Spleen (tissue), 11 donors: ENCODE measurements at regions not wholly inside any gene's neighbourhood (a gene's known extent, or its start where the extent isn't known, plus 50 kb on each side); places are given as distances from the start of the nearest gene placed in this dataset.

ENCODE experiments used
- DNase-seq: peaks from one replicate; pipeline ENCODE4 v3.0.0-alpha.2; 2020
- H3K27ac ChIP-seq, 8 donors: fragments of 200-600 bp; sonication (generic) in 7 of 8; 1 replicate in 4 of 8; 2 replicates in 4 of 8; pipeline versions ENCODE4 v1.5.0 to v1.8.0; 2016 to 2021; ENCODE audit warnings: inconsistent platforms in 4 of 8, mild to moderate bottlenecking in 4 of 8, moderate library complexity in 1 of 8
- H3K27me3 ChIP-seq, 7 donors: fragments of 200-600 bp; sonication (generic) in 6 of 7; replicated peaks in 1 of 7; 1 replicate in 4 of 7; 2 replicates in 3 of 7; pipeline versions ENCODE4 v1.5.0 to v1.8.0; 2016 to 2021; ENCODE audit warnings: inconsistent platforms in 3 of 7, mild to moderate bottlenecking in 1 of 7
- H3K36me3 ChIP-seq, 6 donors: fragments of 200-600 bp; sonication (generic) in 5 of 6; 1 replicate in 4 of 6; 2 replicates in 2 of 6; pipeline versions ENCODE4 v1.5.0 to v1.8.0; 2016 to 2021; ENCODE audit warnings: inconsistent platforms in 2 of 6
- H3K4me1 ChIP-seq, 6 donors: fragments of 200-600 bp; sonication (generic) in 5 of 6; 1 replicate in 3 of 6; 2 replicates in 3 of 6; pipeline versions ENCODE4 v1.5.0 to v1.8.0; 2016 to 2021; ENCODE audit warnings: inconsistent platforms in 3 of 6
- H3K4me3 ChIP-seq, 8 donors: fragments of 200-600 bp; sonication (generic) in 7 of 8; 1 replicate in 4 of 8; 2 replicates in 4 of 8; pipeline versions ENCODE4 v1.5.0 to v1.8.0; 2016 to 2021; ENCODE audit warnings: inconsistent platforms in 4 of 8, mild to moderate bottlenecking in 4 of 8, moderate library complexity in 2 of 8
- H3K9me3 ChIP-seq, 8 donors: fragments of 200-600 bp; sonication (generic) in 7 of 8; 1 replicate in 4 of 8; 2 replicates in 4 of 8; pipeline versions ENCODE4 v1.5.0 to v1.8.0; 2016 to 2021; ENCODE audit warnings: inconsistent platforms in 4 of 8
- CTCF ChIP-seq, 11 experiments: fragments of 200-600 bp in 7 of 11; fragments of 450-650 bp in 4 of 11; sonication (generic) in 4 of 11; IDR thresholded peaks in 8 of 11; conservative IDR thresholded peaks in 3 of 11; 1 replicate in 7 of 11; 2 replicates in 4 of 11; pipeline versions ENCODE4 v1.4.0 to v1.8.0; 2016 to 2021; ENCODE audit warnings: antibody characterized with exemption in 11 of 11, inconsistent platforms in 4 of 11, mild to moderate bottlenecking in 1 of 11
- POLR2A ChIP-seq, 3 donors: fragments of 450-650 bp; IDR thresholded peaks; one replicate each; pipeline ENCODE4 v1.5.1; 2017; ENCODE audit warnings: antibody characterized with exemption in 3 of 3, mild to moderate bottlenecking in 1 of 3
- POLR2AphosphoS5 ChIP-seq, 3 donors: sonication (generic); formaldehyde crosslinking; IDR thresholded peaks; one replicate each; pipeline ENCODE4 v1.5.1; 2017; ENCODE audit warnings: antibody characterized with exemption in 3 of 3
- WGBS, 5 donors: extraction: QIAGEN DNeasy Blood & Tissue Kit in 3 of 5; methylation state at CpG; one replicate each; pipeline versions ENCODE4 v1.1.5 to v1.1.7; 2013 to 2018; 5-methylcytosine and 5-hydroxymethylcytosine counted together
- intact Hi-C: fragments of 100-400 bp; cut with DNase I; formaldehyde crosslinking; loops from one replicate; pipeline ENCODE4 v1.15.0; 2023; ENCODE audit warnings: low total_unique reads
- donor health status: healthy with polysubstance abuse.
- donor health status: DM: no; HTN: no; CAD: no; lungs with moderate emphysema.
- donor health status: DM: no; HTN: no; CAD: no.
- donor health status: Bipolar disorder and iron deficiency.
- donor health status: healthy.
- donor health status: DM: no; HTN: no; CAD: no.
- donor health status: DM: yes; HTN: yes; CAD: no.

- H3K4me3 ChIP-seq: no peak overlapping the region
- intact Hi-C loops: no loop called here
- 7 to 15% (median 10%) methylated on average over 4 of the region's 4 CpGs for WGBS, 5 donors
- TF ChIP-seq CTCF (IDR thresholded peaks at IDR 0.05 in 8 of 11, conservative IDR thresholded peaks at IDR 0.05 in 3 of 11) (no peak), POLR2A (IDR thresholded peaks at IDR 0.05) (no peak), POLR2AphosphoS5 (IDR thresholded peaks at IDR 0.05) (peak in 1 of 3 donors; percentile 14)
- peak overlapping the region in 6 of 8 donors; percentile 13 to 54 (median 17) for H3K27ac ChIP-seq
- peaks cover 0 to 13% (median 7%) of the 10 kb centered on the region in 8 donors for H3K9me3 ChIP-seq
- DNase-seq: no peak
- H3K4me1 ChIP-seq: peaks cover 0 to 9% (median 0%) of the 10 kb centered on the region in 6 donors
- no peaks in the 10 kb centered on the region for H3K36me3 ChIP-seq
- no peaks in the 10 kb centered on the region for H3K27me3 ChIP-seq
Observed at GRCh38 chr13:32940601-32941000, 75.6 kb upstream of the KL start.

GRCh38 chr13:32941368-32941767 lies 74.9 kb upstream of the KL start:
- no peak for TF ChIP-seq POLR2A (IDR thresholded peaks at IDR 0.05)
- TF ChIP-seq POLR2AphosphoS5 (IDR thresholded peaks at IDR 0.05): no peak
- no peak for TF ChIP-seq CTCF (IDR thresholded peaks at IDR 0.05 in 8 of 11, conservative IDR thresholded peaks at IDR 0.05 in 3 of 11)
- H3K36me3 ChIP-seq: no peaks in the 10 kb centered on the region
- peaks cover 0 to 9% (median 0%) of the 10 kb centered on the region in 6 donors for H3K4me1 ChIP-seq
- H3K9me3 ChIP-seq: peaks cover 0 to 13% (median 7%) of the 10 kb centered on the region in 8 donors
- WGBS, 5 donors: 49 to 59% (median 55%) methylated on average over 3 of the region's 3 CpGs
- H3K4me3 ChIP-seq: no peak overlapping the region
- intact Hi-C loops: no loop called here
- H3K27me3 ChIP-seq: no peaks in the 10 kb centered on the region
- no peak overlapping the region for H3K27ac ChIP-seq
- no peak for DNase-seq

- no peak for DNase-seq
- TF ChIP-seq POLR2A (IDR thresholded peaks at IDR 0.05): no peak
- TF ChIP-seq CTCF (IDR thresholded peaks at IDR 0.05 in 8 of 11, conservative IDR thresholded peaks at IDR 0.05 in 3 of 11): no peak
- no peak for TF ChIP-seq POLR2AphosphoS5 (IDR thresholded peaks at IDR 0.05)
- no peak overlapping the region for H3K4me3 ChIP-seq
- no peaks in the 10 kb centered on the region for H3K4me1 ChIP-seq
- no peaks in the 10 kb centered on the region for H3K9me3 ChIP-seq
- no peak overlapping the region for H3K27ac ChIP-seq
- intact Hi-C loops: no loop called here
- H3K36me3 ChIP-seq: no peaks in the 10 kb centered on the region
- WGBS, 5 donors: 83 to 88% (median 87%) methylated on average over 5 of the region's 5 CpGs
- H3K27me3 ChIP-seq: no peaks in the 10 kb centered on the region
Observed at GRCh38 chr13:32946558-32946957, 69.7 kb upstream of the KL start.

GRCh38 chr13:32947411-32948276 lies 68.6 kb upstream of the KL start:
- Histone ChIP-seq H3K4me3 (no peak overlapping the region), H3K36me3 (no peaks in the 10 kb centered on the region), H3K4me1 (no peaks in the 10 kb centered on the region), H3K9me3 (no peaks in the 10 kb centered on the region), H3K27me3 (no peaks in the 10 kb centered on the region), H3K27ac (no peak overlapping the region)
- no peak for DNase-seq
- intact Hi-C loops: no loop called here
- whole genome bisulfite sequencing, 5 donors: 81 to 94% (median 90%) methylated on average over 8 of the region's 8 CpGs
- no peak for TF ChIP-seq POLR2AphosphoS5 (IDR thresholded peaks at IDR 0.05)
- no peak for TF ChIP-seq CTCF (IDR thresholded peaks at IDR 0.05 in 8 of 11, conservative IDR thresholded peaks at IDR 0.05 in 3 of 11)
- TF ChIP-seq POLR2A (IDR thresholded peaks at IDR 0.05): no peak
